ENCODE measurements at regions not wholly inside any gene's neighbourhood (a gene's known extent, or its start where the extent isn't known, plus 50 kb on each side); places are given as distances from the start of the nearest gene placed in this dataset.

- peak overlapping the region; percentile 5 for H3K4me3 ChIP-seq (ENCODE audit: low read depth, low read length)
- TF ChIP-seq CTCF (IDR thresholded peaks at IDR 0.05; ENCODE audit: low read depth, low read length): no peak
- no peak for DNase-seq (ENCODE audit: low read depth, low spot score)
- in situ Hi-C loops (cut with HindIII; ENCODE audit: low sequenced_read_pairs): no loop called here
Measured at GRCh38 chrX:39688219-39688575, 409.6 kb downstream of the BCOR start.

- no peak for TF ChIP-seq CTCF (IDR thresholded peaks at IDR 0.05; ENCODE audit: low read depth, low read length)
Measured at GRCh38 chrX:39688576-39689375, 409.0 kb downstream of the BCOR start.

GRCh38 chrX:39689376-39690104 lies 408.2 kb downstream of the BCOR start:
- in situ Hi-C loops (cut with HindIII; ENCODE audit: low sequenced_read_pairs): no loop called here
- DNase-seq (ENCODE audit: low read depth, low spot score): no peak
- TF ChIP-seq CTCF (IDR thresholded peaks at IDR 0.05; ENCODE audit: low read depth, low read length): no peak
- peak overlapping the region; percentile 20 for H3K4me3 ChIP-seq (ENCODE audit: low read depth, low read length)

More at GRCh38 chrX:39688576-39689375, 409.0 kb downstream of the BCOR start:
- peak; percentile 23 for DNase-seq (ENCODE audit: low read depth, low spot score)
- peak overlapping the region; percentile 20 for H3K4me3 ChIP-seq (ENCODE audit: low read depth, low read length)
- in situ Hi-C loops (cut with HindIII; ENCODE audit: low sequenced_read_pairs): no loop called here

GRCh38 chrX:39690541-39691415 lies 407.0 kb downstream of the BCOR start:
- DNase-seq (ENCODE audit: low read depth, low spot score): no peak
- no peak overlapping the region for H3K4me3 ChIP-seq (ENCODE audit: low read depth, low read length)
- no peak for TF ChIP-seq CTCF (IDR thresholded peaks at IDR 0.05; ENCODE audit: low read depth, low read length)
- in situ Hi-C loops (cut with HindIII; ENCODE audit: low sequenced_read_pairs): no loop called here

GRCh38 chrX:39691724-39692123 lies 406.0 kb downstream of the BCOR start:
- in situ Hi-C loops (cut with HindIII; ENCODE audit: low sequenced_read_pairs): no loop called here
- DNase-seq (ENCODE audit: low read depth, low spot score): no peak
- no peak overlapping the region for H3K4me3 ChIP-seq (ENCODE audit: low read depth, low read length)
- TF ChIP-seq CTCF (IDR thresholded peaks at IDR 0.05; ENCODE audit: low read depth, low read length): no peak

GRCh38 chrX:39692796-39693195 lies 405.0 kb downstream of the BCOR start:
- no peak for TF ChIP-seq CTCF (IDR thresholded peaks at IDR 0.05; ENCODE audit: low read depth, low read length)
- no peak overlapping the region for H3K4me3 ChIP-seq (ENCODE audit: low read depth, low read length)
- in situ Hi-C loops (cut with HindIII; ENCODE audit: low sequenced_read_pairs): no loop called here
- no peak for DNase-seq (ENCODE audit: low read depth, low spot score)
